HG03432 (cell line): ENCODE measurements at regions not wholly inside any gene's neighbourhood (a gene's known extent, or its start where the extent isn't known, plus 50 kb on each side); places are given as distances from the start of the nearest gene placed in this dataset.

Experiments
- ATAC-seq: cut with Tn5 transposase; IDR thresholded peaks from one replicate; pipeline ENCODE4 v1.9.1; 2021; ENCODE audit warnings: mild to moderate bottlenecking, moderate library complexity; ENCODE audit not compliant: unreplicated experiment

DNA sequence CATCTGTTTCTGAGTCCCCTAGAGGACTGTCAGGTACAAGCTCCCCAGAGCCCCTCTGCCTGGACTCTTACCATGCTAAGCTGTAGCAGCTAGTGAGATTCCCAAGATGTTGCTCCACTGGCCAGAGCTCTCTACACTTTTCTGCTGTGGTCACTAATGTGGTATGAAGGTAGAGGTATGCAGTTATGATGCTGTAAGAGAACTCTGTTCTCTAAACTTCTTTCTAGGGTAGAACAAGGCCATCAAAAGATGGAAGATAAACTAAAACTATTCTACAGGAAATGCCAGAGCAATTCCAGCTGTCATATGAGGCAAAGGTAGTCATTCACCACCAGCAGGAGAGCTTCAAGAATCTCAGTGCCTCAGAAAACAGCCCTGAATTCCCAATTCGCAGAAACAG, 517.4 kb upstream of the ARRDC4 start:
- no peak for ATAC-seq

DNA sequence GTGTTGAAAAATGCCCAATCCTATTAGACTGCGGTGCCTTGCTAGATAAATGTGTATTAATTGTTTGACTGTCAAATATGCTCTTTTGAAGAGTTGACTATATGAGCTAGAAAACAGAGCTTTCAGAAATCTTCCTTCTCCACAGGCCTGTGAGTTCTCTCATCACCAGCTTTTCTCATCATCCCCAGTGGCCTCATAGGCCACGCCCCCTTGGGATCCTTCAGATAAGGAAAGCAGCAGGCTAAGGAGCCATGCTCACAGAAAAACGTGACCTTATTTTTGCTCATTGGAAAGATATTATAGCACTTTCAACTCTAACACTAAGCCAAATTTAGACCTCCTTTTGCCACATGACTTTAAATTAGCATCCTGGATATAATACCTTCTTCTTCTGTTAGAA, 514.4 kb upstream of the ARRDC4 start:
- no peak for ATAC-seq

DNA sequence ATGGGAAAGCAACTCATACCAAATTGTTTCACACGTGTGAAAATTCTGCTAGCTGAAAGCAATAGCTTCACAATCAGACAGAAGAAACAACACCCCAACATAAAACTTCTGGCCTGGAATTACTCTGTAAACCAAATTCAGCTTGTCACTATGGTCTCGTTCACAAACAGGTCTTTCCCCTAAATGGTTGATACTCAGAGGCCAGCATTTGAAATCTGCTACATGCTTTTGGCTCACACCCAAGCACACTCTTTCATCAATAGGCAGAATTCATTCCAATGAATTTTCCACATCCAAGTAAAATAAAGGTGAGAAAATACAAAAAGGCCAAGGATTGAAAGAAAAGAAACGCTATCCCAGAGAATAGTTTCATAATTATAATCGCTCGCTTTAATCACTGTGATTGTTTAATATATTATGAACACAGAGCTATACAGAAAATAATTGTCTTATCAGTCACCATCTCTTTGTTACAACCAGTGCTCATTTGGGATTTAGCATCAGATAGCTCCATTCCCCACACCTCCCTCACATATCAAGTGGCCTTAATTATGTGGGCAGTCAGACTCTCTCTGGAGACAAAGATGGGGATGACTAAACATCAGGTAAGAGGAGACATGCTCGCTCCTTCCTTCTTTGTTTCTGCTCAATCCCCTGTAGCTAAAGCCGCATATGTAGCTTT, 503.8 kb upstream of the ARRDC4 start:
- ATAC-seq: no peak

DNA sequence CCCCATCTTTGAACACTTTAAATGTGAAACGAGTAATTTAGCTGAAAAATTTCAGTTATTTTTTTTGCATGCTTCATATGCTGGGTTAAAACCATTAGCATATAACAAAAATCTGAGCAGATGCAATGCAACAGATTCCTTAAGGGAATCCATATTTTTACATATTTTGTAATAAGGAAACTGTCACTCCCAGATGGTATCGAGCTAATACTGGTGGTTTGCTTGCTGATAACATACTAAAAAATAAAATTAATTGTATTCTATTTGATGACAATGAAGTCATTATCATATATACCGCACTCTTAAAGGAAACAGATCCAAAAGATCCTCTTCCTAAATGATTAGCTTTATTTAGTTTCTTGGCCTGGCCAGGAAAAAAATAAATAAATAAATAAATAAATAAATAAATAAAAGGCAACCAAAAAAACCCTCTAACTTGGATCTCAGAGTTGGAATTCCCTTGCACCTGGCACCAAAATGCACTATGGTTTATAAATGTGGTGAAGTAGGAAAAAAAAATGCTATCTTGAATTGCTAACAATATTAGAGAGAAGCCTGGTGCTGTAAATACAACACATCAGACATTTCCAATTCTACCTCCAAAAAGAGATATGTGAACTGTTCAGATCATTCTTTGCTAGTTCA, 503.2 kb upstream of the ARRDC4 start:
- ATAC-seq: no peak

DNA sequence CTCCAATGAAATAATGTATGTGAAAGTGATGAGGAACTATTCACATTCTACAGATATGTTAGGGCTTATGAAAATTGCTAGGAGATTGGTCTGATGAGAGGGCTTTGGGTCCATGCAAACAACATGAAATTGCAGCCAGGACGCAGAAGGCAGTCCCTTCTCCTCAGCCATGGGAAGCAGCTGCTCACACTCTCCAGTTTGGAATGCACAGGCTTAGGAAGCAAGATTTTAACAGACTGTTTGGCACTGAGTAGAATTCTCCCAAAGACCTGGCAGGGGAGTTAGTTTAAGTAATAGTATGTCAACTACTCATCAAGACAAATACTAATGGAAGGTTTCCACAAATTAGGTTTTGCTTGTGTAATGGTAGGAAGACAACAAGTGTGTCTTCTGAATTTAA, 500.7 kb upstream of the ARRDC4 start:
- no peak for ATAC-seq

DNA sequence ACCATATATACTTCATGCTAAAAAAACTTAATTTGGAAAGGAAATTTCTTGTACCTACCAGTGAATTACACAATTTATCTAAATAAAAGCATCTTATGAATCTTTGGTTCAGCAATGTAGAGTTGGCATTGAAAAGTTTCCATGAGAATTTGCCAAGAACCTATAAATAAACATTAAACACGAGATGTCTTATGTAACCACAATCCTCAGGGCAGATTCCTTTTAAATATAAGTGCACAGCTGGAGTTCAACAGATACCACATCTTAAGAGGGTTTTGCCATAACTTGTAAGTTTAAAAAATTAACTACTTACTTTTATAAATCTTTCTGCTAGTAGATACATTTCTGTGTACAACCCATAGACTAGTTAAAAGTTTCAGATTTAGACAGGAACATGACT, 499.3 kb upstream of the ARRDC4 start:
- no peak for ATAC-seq

DNA sequence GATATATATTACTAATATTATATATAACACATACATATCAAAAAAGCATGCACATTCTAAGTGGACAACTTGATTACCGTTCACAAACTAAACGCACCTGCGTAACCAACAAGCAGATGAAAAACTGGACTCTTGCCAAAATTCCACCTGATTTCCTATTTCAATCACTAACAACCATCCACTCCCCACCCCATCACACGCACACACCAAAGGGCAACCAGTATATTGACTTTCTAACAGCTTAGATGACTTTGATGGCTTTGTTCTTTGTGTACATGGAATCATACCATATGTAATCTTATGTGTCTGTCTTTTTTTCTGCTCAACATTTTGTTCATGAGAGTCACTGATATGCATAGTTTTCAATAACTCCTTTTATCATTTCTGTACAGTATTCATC, 496.8 kb upstream of the ARRDC4 start:
- no peak for ATAC-seq

DNA sequence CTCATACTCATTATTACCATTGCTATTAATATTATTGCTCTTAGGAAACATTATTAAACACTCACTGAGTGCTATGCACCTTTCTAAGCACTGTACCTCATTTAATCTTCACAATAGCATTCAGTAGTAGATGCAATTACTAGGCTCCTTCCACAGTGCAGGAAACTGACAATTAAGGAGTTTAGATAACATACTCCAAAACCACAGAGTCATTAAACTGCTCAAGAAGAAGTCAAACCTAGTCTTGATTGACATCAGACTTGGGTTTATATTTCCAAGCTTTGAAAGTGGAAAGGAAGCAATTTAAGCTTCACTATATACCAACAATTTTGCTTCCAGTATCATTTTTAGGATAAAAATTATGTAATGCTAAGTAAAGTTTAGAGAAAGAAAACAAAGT, 490.1 kb upstream of the ARRDC4 start:
- no peak for ATAC-seq

DNA sequence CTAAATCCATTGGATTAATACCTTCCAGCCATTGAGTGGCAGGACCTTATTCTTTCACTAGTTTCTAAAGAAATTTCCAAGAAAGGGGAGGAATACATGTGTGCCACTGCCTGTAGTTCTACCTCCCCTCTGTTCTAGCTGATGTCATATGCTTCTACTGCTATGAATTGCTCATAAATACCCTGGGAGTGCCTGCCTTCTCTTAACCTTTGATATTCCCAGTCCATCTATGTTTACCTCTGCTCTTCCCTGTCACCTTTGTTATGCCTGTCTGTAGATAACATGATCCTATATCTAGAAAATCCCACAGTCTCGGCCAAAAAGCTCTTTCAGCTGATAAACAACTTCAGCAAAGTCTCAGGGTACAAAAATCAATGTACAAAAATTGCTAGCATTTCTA, 486.9 kb upstream of the ARRDC4 start:
- no peak for ATAC-seq

DNA sequence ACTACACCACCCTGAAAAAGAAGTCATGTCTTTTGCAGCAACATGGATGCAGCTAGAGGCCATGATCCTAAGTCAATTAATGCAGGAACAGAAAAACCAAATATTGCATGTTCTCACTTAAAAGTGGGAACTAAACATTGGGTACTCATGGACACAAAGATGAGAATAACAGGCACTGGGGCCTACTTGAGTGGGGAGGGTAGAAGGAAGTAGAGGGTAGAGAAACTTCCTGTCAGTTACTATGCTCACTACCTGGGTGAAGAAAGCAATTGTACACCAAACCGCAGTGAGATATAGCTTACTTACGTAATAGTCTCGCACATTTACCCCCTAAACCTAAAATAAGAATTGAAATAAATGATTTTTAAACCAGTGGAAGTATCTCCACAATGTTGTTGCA, 480.5 kb upstream of the ARRDC4 start:
- no peak for ATAC-seq

DNA sequence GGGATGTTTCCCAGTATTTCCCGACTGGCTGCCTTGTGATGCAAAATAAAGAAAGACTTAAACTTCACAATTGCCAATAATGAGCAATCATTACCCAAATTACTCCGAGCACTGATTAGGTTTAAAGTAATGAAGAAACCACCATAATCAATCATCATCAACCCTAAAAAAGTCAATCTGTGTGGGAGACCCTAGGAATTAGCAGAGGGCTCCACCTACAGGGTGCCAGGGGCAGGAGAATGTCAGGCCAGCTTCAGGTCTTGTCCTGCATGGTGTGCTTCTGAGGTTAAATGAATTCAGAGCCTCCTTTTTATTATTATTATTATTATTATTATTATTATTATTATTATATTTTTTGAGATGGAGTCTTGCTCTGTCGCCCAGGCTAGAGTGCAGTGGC, 478.0 kb upstream of the ARRDC4 start:
- no peak for ATAC-seq

DNA sequence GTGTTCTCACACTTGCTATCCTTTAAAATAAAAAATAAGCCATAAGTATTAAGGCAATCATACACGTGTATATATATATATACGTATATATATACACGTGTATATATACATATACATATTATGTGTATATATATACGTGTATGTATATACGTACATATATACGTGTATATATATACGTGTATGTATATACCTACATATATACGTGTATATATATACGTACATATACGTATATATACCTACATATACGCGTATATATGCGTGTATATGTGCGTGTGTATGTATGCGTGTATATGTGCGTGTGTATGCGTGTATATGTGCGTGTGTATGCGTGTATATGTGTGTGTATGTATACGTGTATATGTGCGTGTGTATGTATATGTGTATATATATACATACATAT, 477.3 kb upstream of the ARRDC4 start:
- ATAC-seq: no peak

DNA sequence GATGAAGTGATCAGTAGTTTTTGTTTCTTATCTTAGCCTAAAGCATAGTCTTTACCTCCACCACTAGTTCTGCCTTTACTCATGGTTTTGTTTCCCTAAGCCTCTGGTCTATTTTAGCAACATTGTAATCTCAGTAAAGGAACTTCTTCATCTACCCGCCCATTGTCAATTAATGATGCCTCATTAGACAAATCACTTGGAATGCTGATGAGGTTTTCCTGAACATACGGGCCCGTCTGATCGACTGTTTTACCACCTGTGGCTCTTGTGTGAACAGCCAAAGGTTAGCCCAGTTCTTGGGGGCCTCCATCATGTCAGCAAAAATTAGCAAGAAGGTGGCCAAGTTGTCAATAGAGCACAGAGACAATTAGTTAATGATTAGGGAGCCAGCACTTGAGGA, 470.1 kb upstream of the ARRDC4 start:
- ATAC-seq: no peak

DNA sequence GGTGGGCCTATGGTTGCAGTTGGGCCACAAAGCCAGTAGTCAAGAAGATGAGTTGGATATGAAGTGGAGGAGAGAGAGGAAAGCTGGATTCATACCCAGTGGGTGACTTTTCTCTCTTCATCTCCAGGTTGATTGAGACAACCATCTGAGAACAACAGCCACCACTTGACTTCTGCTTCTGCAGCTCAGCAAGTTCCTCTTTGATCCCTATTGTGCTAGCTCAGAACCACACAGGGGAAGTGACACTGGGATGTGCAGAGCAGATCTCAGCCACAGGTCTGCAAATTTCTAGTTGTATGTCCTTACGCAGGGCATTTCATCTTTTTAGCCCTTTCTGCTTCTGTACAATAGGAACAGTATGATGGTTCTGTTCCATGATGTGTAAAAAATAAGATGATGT, 459.2 kb upstream of the ARRDC4 start:
- ATAC-seq: no peak

DNA sequence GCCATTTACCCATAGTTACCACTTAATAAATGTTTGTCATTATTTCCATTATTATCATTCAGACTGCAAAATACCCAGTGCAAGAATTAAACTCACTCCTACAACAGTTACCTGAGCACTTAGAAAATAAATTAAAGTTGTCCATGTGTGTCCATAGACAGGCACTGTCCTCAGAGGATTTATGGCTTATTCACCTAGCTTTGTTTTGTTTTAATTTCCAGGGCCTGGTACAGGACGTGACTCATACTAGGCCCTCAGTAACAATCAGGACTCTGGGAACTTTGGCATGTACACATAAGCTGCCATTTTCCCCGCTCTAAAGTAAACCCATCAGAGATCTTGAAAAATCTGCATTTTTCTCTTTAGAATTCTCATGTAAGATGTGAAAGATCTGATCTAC, 458.5 kb upstream of the ARRDC4 start:
- no peak for ATAC-seq

DNA sequence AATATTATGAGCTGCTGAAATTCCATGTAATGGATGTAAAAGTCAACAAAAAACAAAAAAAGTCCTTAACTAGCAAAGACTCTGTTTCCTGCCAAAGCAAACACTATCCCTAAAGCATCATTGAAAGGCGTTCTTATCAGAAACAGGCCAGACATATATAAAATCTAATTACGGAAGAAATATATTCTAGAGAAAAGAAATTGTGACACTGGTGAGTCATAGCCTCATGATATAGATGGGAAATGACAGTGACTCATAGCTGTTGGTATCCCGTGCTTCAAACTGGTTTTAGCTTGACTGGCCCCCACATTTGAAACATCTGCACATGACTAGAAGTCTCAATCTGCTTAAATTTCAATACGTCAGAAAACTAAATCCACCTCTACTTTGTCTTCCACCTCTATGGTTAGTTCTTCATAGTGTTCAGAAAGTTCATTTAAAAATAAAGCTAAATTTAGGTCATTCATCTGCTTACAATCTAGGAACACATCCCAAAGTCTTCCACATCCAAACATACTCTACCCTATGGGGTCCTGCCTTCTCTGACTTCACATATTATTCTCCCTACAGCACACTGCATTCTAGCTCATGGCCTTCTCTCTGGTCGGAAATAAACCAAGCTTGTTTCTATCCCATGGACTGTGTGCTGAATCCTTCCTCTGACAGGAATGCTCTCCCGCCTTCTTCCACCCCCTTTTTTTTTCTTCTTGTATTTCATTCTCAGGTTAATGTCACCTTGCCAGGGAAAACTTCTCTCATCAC, 456.3 kb upstream of the ARRDC4 start:
- no peak for ATAC-seq

DNA sequence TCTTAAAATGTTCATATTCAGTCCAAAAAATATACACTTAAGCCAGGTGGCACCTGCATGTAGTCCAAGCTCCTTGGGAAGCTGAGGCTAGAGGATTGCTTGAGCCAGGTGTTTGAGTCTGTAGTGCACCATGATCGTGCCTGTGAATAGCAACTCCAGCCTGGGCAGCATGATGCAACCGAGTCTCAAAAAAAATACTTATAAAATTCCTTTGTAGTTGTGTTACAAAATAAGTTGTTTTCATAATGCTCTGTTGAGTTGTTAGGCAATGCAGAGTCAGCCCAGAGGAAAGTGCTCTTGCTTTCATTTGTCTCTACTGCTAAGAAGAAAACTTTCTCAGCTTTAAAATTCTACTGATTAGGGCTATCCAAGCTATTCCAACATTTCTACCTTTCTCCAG, 442.8 kb upstream of the ARRDC4 start:
- no peak for ATAC-seq

DNA sequence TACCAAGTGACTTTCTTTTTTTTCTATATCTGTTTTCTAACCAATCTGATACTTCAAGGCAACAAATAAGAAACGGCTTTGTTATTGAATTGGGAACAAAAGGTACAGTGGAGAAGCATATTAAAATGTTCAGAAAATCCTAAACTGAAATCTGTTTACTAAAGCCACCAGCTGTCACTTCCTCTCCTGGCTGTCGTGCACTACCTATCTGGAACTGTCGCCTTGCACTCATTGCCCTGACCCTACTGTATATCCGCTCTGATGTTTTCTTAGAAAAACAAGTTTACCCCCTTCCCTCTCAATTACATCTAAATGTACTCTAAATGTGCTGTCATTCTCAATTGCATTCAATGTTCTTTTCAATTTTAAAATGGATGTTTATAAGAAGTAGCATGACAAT, 439.8 kb upstream of the ARRDC4 start:
- no peak for ATAC-seq

DNA sequence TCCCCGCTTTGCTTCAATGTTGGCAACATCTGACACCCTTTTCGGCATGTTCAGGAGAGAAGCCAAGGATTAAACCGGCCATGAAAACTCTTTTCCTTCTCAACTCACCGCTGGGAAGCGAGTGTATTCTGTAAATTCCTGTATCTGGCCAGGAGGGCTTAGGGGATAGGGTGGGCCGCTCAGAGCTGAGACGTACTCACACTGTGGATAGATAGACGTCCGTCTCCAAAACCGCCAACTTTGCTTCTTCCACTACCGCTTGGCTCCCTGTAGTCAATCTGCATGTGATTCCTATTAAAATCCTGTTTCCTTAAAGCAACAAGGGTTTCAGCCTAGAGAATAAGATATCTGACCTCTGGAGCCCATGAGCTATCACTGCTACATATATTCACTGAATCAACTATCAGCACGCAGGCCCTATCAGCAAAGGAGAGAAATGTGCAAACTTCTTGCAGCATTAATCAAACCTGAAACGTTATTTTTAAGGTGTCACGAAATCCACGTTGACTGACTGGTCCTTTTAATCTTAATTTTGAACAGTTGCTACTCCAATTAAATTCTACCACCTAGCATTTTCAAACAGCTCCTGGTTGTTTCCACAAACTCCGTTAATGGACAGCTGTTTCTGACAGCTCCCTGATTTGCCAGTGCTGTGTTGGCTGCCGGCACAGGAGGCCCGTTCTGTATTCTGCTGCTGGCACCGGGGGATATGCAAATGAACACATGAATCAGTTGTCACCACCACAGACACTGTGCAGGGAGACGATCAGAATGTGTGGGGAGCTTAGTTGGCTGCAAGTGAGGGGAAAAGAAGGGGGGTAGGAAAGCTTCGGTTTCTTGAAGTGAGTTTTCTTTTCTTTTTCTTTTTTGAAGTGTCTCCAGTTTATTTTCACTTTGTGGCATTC, 438.9 kb upstream of the ARRDC4 start:
- no peak for ATAC-seq

DNA sequence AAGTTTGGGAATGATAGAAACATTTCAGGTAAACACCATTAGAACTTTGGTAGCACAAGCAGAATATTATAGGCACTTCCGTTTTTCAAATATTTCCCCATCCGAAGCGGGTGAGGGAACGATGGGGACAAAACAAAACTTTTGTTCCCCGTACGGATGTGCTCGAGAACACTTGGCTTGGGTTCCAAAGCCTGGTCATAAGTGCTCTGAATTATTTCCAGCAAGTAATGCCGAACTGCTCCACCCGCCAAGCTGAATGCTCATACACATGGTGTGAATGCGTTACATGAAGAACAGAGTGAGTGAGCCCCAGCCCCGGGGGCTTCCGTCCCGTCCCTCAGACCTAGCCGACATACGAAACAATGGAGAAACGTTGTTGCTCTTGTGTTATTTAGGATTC, 438.2 kb upstream of the ARRDC4 start:
- no peak for ATAC-seq

DNA sequence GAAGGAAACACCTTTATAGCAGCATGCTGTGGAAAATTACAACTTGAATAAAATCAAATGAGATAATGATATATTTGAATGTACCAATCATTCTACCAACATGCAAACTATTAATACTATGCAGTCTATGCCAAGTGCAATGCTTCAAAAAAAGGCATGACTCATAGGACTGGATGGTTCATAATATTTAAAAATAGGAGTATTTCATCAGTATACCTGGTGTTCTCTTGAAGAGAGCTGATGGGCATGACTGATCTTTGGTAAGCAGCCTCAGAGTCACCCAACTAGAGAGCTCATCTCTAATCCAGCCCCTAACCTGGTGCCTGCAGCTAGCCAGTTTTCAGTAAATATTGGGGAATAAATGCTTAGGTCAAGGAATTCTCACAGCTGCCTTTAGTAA, 434.7 kb upstream of the ARRDC4 start:
- no peak for ATAC-seq
